ENCODE measurements at regions not wholly inside any gene's neighbourhood (a gene's known extent, or its start where the extent isn't known, plus 50 kb on each side); places are given as distances from the start of the nearest gene placed in this dataset.

DNA sequence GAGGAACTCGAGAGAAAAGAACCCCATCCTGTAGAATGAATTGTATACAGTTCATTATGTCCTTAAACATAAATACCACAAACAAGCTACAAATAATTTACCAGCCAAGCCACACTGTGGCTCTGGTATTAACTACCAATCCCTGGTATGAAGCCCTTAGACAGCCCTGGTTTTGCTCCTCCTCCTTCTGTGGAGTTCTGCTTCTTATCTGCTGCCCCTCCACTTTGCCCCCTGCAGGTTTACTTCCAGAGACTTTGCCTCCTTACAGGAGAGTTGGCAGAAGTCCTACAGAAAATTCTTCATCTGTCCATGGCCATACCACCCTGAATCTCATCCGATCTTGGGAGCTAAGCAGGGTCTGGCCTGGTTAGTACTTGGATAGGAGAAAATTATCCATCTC lies 219.8 kb downstream of the ACTL7B start:
- Histone ChIP-seq H3K9ac (ENCODE audit: low read length) (no peak overlapping the region), H4K91ac (ENCODE audit: low read length) (no peak overlapping the region), H3K14ac (ENCODE audit: low read length in 2 of 2) (no peak overlapping the region), H3K4me3 (ENCODE audit: insufficient read depth in 1 of 2, low read depth in 1 of 2, low read length in 2 of 2) (no peak overlapping the region), H3K27me3 (ENCODE audit: control insufficient read depth in 1 of 2, insufficient read depth in 1 of 2, low read length in 2 of 2) (no peaks in the 10 kb centered on the region), H3K27ac (ENCODE audit: low read length, poor library complexity, severe bottlenecking) (no peak overlapping the region), H3K79me1 (replicated peaks; ENCODE audit: low read length, poor library complexity, severe bottlenecking) (no peaks in the 10 kb centered on the region), H3K9me3 (ENCODE audit: control insufficient read depth, low read length) (no peaks in the 10 kb centered on the region), H3K4ac (ENCODE audit: low read depth in 1 of 2, low read length in 2 of 2) (no peak overlapping the region), H2BK12ac (ENCODE audit: low read length in 2 of 2) (no peak overlapping the region), H3K18ac (ENCODE audit: low read depth in 1 of 2, low read length in 2 of 2) (no peak overlapping the region), H2BK15ac (ENCODE audit: low read depth, poor library complexity, severe bottlenecking) (no peak overlapping the region), H2AK5ac (ENCODE audit: low read length, severe bottlenecking) (no peak overlapping the region), H2AFZ (ENCODE audit: low read depth, low read length) (no peak overlapping the region), H3K23ac (ENCODE audit: low read length in 2 of 2) (no peak overlapping the region), H2BK120ac (ENCODE audit: low read depth, low read length) (no peak overlapping the region), H4K8ac (ENCODE audit: low read length) (no peak overlapping the region), H3K36me3 (ENCODE audit: control insufficient read depth in 1 of 2, insufficient read depth in 2 of 2, low read depth in 1 of 2, low read length in 2 of 2) (no peaks in the 10 kb centered on the region), H3K4me2 (ENCODE audit: low read length, poor library complexity, severe bottlenecking) (no peak overlapping the region), H2BK5ac (ENCODE audit: low read depth, low read length, poor library complexity, severe bottlenecking) (no peak overlapping the region), H3K4me1 (ENCODE audit: control insufficient read depth, insufficient read depth, low read depth, low read length) (no peaks in the 10 kb centered on the region)
- 77% methylated on average over 2 of the region's 2 CpGs for WGBS
- DNase-seq: no peak

DNA sequence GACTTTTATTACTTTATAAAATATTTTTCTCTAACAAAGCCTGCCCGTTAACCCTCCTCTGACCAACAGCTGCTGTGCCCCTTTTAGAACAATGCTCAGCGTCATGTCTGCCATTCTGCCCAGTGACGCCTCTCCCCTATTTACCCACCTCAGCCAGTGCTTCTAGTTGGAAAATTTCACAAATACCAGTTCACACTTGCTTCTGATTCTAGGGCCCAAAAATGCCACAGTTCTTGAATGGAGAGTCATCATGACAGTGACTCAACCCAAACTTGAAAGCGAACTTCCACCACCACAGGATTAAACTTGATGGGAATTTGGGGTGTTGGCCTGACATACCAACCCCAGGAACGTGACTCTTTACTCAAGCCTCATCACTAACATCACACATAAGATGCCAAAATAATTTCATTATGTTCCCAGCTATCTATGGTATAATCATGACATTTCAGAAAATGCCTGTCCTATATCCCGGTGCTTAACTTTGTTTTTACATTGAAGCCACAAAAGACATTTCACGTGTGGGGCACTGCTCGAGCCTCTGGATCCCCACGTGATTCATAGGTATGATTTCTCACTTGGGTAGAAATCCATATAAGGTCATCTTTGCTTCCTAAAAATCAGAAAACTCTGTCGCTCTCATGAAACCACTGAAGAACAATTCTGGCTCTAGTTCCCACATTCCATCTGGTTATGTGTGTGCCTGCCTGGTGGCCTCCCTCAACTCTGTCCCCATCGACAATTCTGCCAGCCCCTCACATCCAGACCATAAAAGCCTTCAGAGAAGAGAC lies 220.9 kb downstream of the ACTL7B start:
- H3K4me1 ChIP-seq (ENCODE audit: control insufficient read depth, insufficient read depth, low read depth, low read length): no peaks in the 10 kb centered on the region
- H3K36me3 ChIP-seq (ENCODE audit: control insufficient read depth in 1 of 2, insufficient read depth in 2 of 2, low read depth in 1 of 2, low read length in 2 of 2): no peaks in the 10 kb centered on the region
- no peak overlapping the region for H2BK120ac ChIP-seq (ENCODE audit: low read depth, low read length)
- no peaks in the 10 kb centered on the region for H3K27me3 ChIP-seq (ENCODE audit: control insufficient read depth in 1 of 2, insufficient read depth in 1 of 2, low read length in 2 of 2)
- H2BK12ac ChIP-seq (ENCODE audit: low read length in 2 of 2): no peak overlapping the region
- H3K27ac ChIP-seq (ENCODE audit: low read length, poor library complexity, severe bottlenecking): no peak overlapping the region
- H2BK5ac ChIP-seq (ENCODE audit: low read depth, low read length, poor library complexity, severe bottlenecking): no peak overlapping the region
- H3K23ac ChIP-seq (ENCODE audit: low read length in 2 of 2): no peak overlapping the region
- no peak overlapping the region for H4K91ac ChIP-seq (ENCODE audit: low read length)
- 83% methylated on average over 10 of the region's 11 CpGs for WGBS
- no peak overlapping the region for H2AFZ ChIP-seq (ENCODE audit: low read depth, low read length)
- H2BK15ac ChIP-seq (ENCODE audit: low read depth, poor library complexity, severe bottlenecking): no peak overlapping the region
- DNase-seq: no peak
- H3K9me3 ChIP-seq (ENCODE audit: control insufficient read depth, low read length): no peaks in the 10 kb centered on the region
- H3K4me3 ChIP-seq (ENCODE audit: insufficient read depth in 1 of 2, low read depth in 1 of 2, low read length in 2 of 2): no peak overlapping the region
- H3K18ac ChIP-seq (ENCODE audit: low read depth in 1 of 2, low read length in 2 of 2): no peak overlapping the region
- no peaks in the 10 kb centered on the region for H3K79me1 ChIP-seq (replicated peaks; ENCODE audit: low read length, poor library complexity, severe bottlenecking)
- H3K14ac ChIP-seq (ENCODE audit: low read length in 2 of 2): no peak overlapping the region
- H4K8ac ChIP-seq (ENCODE audit: low read length): no peak overlapping the region
- H3K4ac ChIP-seq (ENCODE audit: low read depth in 1 of 2, low read length in 2 of 2): no peak overlapping the region
- H2AK5ac ChIP-seq (ENCODE audit: low read length, severe bottlenecking): no peak overlapping the region
- H3K4me2 ChIP-seq (ENCODE audit: low read length, poor library complexity, severe bottlenecking): no peak overlapping the region
- H3K9ac ChIP-seq (ENCODE audit: low read length): peak overlapping the region; percentile 3

DNA sequence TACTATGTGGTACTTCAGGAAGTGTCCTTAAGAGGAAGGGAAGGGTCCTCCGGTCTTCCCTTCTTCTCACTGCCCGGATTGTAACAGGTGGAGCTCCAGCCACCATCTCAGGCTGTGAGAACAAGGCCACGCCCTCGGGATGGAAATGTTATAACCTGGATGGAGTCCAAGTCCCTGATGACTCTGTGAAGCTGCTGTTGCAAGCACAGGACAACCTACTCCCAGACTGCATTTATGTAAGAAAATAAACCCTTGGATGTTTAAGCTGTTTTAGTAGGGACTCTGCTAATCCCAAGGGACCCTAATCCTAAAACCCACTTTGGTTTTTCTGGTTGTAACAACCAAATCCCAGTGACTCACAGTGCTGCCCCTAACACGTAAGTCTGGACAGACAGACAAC lies 221.6 kb downstream of the ACTL7B start:
- H4K8ac ChIP-seq (ENCODE audit: low read length): no peak overlapping the region
- no peak overlapping the region for H2BK12ac ChIP-seq (ENCODE audit: low read length in 2 of 2)
- H3K4me3 ChIP-seq (ENCODE audit: insufficient read depth in 1 of 2, low read depth in 1 of 2, low read length in 2 of 2): no peak overlapping the region
- no peaks in the 10 kb centered on the region for H3K4me1 ChIP-seq (ENCODE audit: control insufficient read depth, insufficient read depth, low read depth, low read length)
- H3K9me3 ChIP-seq (ENCODE audit: control insufficient read depth, low read length): no peaks in the 10 kb centered on the region
- no peak overlapping the region for H3K23ac ChIP-seq (ENCODE audit: low read length in 2 of 2)
- no peak overlapping the region for H4K91ac ChIP-seq (ENCODE audit: low read length)
- H2AK5ac ChIP-seq (ENCODE audit: low read length, severe bottlenecking): no peak overlapping the region
- H3K14ac ChIP-seq (ENCODE audit: low read length in 2 of 2): no peak overlapping the region
- 94% methylated on average over 3 of the region's 5 CpGs for WGBS
- no peak overlapping the region for H2BK15ac ChIP-seq (ENCODE audit: low read depth, poor library complexity, severe bottlenecking)
- H2BK120ac ChIP-seq (ENCODE audit: low read depth, low read length): no peak overlapping the region
- no peak for DNase-seq
- H3K18ac ChIP-seq (ENCODE audit: low read depth in 1 of 2, low read length in 2 of 2): no peak overlapping the region
- no peak overlapping the region for H3K4ac ChIP-seq (ENCODE audit: low read depth in 1 of 2, low read length in 2 of 2)
- no peaks in the 10 kb centered on the region for H3K79me1 ChIP-seq (replicated peaks; ENCODE audit: low read length, poor library complexity, severe bottlenecking)
- no peaks in the 10 kb centered on the region for H3K27me3 ChIP-seq (ENCODE audit: control insufficient read depth in 1 of 2, insufficient read depth in 1 of 2, low read length in 2 of 2)
- H2AFZ ChIP-seq (ENCODE audit: low read depth, low read length): no peak overlapping the region
- no peak overlapping the region for H2BK5ac ChIP-seq (ENCODE audit: low read depth, low read length, poor library complexity, severe bottlenecking)
- no peak overlapping the region for H3K4me2 ChIP-seq (ENCODE audit: low read length, poor library complexity, severe bottlenecking)
- H3K27ac ChIP-seq (ENCODE audit: low read length, poor library complexity, severe bottlenecking): no peak overlapping the region
- no peaks in the 10 kb centered on the region for H3K36me3 ChIP-seq (ENCODE audit: control insufficient read depth in 1 of 2, insufficient read depth in 2 of 2, low read depth in 1 of 2, low read length in 2 of 2)
- H3K9ac ChIP-seq (ENCODE audit: low read length): peak overlapping the region; percentile 3

DNA sequence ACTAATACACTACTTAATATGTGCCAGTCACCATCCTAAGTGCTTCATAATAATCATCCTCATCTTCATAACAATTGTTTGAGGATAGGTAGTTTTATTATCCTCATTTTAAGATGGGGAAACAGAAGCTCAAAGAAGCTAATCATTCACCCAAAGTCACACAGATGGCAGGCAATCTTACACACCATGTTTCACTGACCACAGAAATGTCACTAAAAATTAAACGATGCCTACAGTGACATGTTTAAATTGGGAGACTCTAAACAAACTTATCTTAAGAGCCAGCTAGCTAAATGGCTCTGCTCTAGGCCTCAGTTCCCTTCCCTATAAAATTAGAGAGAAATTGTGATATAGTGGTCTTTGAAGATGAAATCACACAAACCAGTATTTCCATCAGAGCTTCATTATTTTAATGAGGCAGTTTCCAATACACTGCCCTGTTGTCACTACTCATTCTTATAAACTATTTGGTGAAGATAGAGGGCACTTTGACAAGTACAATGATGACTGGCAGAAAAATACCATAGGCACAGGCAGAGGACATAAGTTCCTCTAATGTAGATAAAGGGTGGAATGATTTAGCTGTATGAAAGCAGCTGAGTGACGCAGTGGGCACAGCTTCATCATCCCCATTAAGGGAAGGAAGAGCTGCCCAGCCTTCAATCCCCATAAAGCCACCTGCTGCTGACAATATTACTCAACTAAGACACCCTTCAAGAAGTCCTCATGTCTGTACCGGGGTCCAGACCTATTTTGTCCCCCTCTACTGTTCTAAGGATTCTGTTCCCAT lies 224.1 kb downstream of the ACTL7B start:
- Histone ChIP-seq H3K18ac (ENCODE audit: low read depth in 1 of 2, low read length in 2 of 2) (no peak overlapping the region), H4K91ac (ENCODE audit: low read length) (no peak overlapping the region), H3K4me3 (ENCODE audit: insufficient read depth in 1 of 2, low read depth in 1 of 2, low read length in 2 of 2) (no peak overlapping the region), H3K36me3 (ENCODE audit: control insufficient read depth in 1 of 2, insufficient read depth in 2 of 2, low read depth in 1 of 2, low read length in 2 of 2) (no peaks in the 10 kb centered on the region), H3K23ac (ENCODE audit: low read length in 2 of 2) (no peak overlapping the region), H3K14ac (ENCODE audit: low read length in 2 of 2) (no peak overlapping the region), H3K27ac (ENCODE audit: low read length, poor library complexity, severe bottlenecking) (no peak overlapping the region), H3K4ac (ENCODE audit: low read depth in 1 of 2, low read length in 2 of 2) (no peak overlapping the region), H2BK120ac (ENCODE audit: low read depth, low read length) (no peak overlapping the region), H3K79me1 (replicated peaks; ENCODE audit: low read length, poor library complexity, severe bottlenecking) (no peaks in the 10 kb centered on the region), H4K8ac (ENCODE audit: low read length) (no peak overlapping the region), H2BK5ac (ENCODE audit: low read depth, low read length, poor library complexity, severe bottlenecking) (no peak overlapping the region), H2AK5ac (ENCODE audit: low read length, severe bottlenecking) (no peak overlapping the region), H2BK12ac (ENCODE audit: low read length in 2 of 2) (no peak overlapping the region), H2AFZ (ENCODE audit: low read depth, low read length) (no peak overlapping the region), H3K27me3 (ENCODE audit: control insufficient read depth in 1 of 2, insufficient read depth in 1 of 2, low read length in 2 of 2) (no peaks in the 10 kb centered on the region), H3K4me1 (ENCODE audit: control insufficient read depth, insufficient read depth, low read depth, low read length) (no peaks in the 10 kb centered on the region), H2BK15ac (ENCODE audit: low read depth, poor library complexity, severe bottlenecking) (no peak overlapping the region), H3K9ac (ENCODE audit: low read length) (no peak overlapping the region), H3K4me2 (ENCODE audit: low read length, poor library complexity, severe bottlenecking) (no peak overlapping the region), H3K9me3 (ENCODE audit: control insufficient read depth, low read length) (no peaks in the 10 kb centered on the region)
- no peak for DNase-seq
- 66% methylated on average over 3 of the region's 3 CpGs for WGBS
